Testis (tissue), 2 donors: ENCODE measurements at regions not wholly inside any gene's neighbourhood (a gene's known extent, or its start where the extent isn't known, plus 50 kb on each side); places are given as distances from the start of the nearest gene placed in this dataset.

Source experiments
- DNase-seq: peaks from one replicate; pipeline ENCODE4 v3.0.0-alpha.2; 2019
- H3K27ac ChIP-seq, 2 donors: fragments of 200-600 bp; sonication (generic); one replicate each; pipeline ENCODE4 v1.5.1; 2019
- H3K27me3 ChIP-seq: fragments of 200-600 bp; sonication (generic); one replicate; pipeline ENCODE4 v1.5.1; 2019
- H3K36me3 ChIP-seq: fragments of 200-600 bp; sonication (generic); one replicate; pipeline ENCODE4 v1.5.1; 2017; ENCODE audit warnings: low read depth; ENCODE audit errors: missing control alignments
- H3K4me1 ChIP-seq: fragments of 200-600 bp; sonication (generic); one replicate; pipeline ENCODE4 v1.5.1; 2019
- H3K4me3 ChIP-seq, 2 donors: fragments of 200-600 bp; sonication (generic); one replicate each; pipeline ENCODE4 v1.5.1; 2017 to 2019
- H3K9me3 ChIP-seq: fragments of 200-600 bp; sonication (generic); one replicate; pipeline ENCODE4 v1.5.1; 2017
- CTCF ChIP-seq, 3 experiments: fragments of 450-650 bp in 2 of 3; fragments of 200-600 bp in 1 of 3; sonication (generic) in 1 of 3; IDR thresholded peaks; one replicate each; pipeline ENCODE4 v1.5.1; 2016 to 2019; ENCODE audit warnings: antibody characterized with exemption in 3 of 3, mild to moderate bottlenecking in 2 of 3, moderate library complexity in 1 of 3
- POLR2A ChIP-seq: fragments of 450-650 bp; IDR thresholded peaks from one replicate; pipeline ENCODE4 v1.6.1; 2017; ENCODE audit warnings: antibody characterized with exemption, mild to moderate bottlenecking, moderate library complexity
- WGBS, 2 donors: methylation state at CpG; one replicate each; pipeline ENCODE4 v1.1.5; 2018; 5-methylcytosine and 5-hydroxymethylcytosine counted together
- intact Hi-C: fragments of 100-400 bp; cut with DNase I; formaldehyde crosslinking; loops from one replicate; pipeline ENCODE4 v1.15.1; 2023; ENCODE audit warnings: low total_unique reads

GRCh38 chr12:77736219-77736965 lies 94.3 kb upstream of the NAV3 start:
- no peak overlapping the region for H3K27ac ChIP-seq
- H3K4me3 ChIP-seq: no peak overlapping the region
- H3K4me1 ChIP-seq: no peaks in the 10 kb centered on the region
- intact Hi-C loops: no loop called here
- TF ChIP-seq CTCF (IDR thresholded peaks at IDR 0.05) (no peak), POLR2A (no peak)
- H3K36me3 ChIP-seq: no peaks in the 10 kb centered on the region
- WGBS, 2 donors: 91 to 97% methylated on average over 6 of the region's 6 CpGs
- DNase-seq: no peak
- no peaks in the 10 kb centered on the region for H3K9me3 ChIP-seq
- H3K27me3 ChIP-seq: no peaks in the 10 kb centered on the region

- no peak for DNase-seq
- no peak for TF ChIP-seq CTCF (IDR thresholded peaks at IDR 0.05)
- no peak for TF ChIP-seq POLR2A
- WGBS, 2 donors: 54 to 56% methylated on average over 4 of the region's 4 CpGs
- intact Hi-C loops: no loop called here
- H3K27ac ChIP-seq: no peak overlapping the region
- H3K27me3 ChIP-seq: no peaks in the 10 kb centered on the region
- H3K4me1 ChIP-seq: no peaks in the 10 kb centered on the region
- no peak overlapping the region for H3K4me3 ChIP-seq
- H3K9me3 ChIP-seq: no peaks in the 10 kb centered on the region
- no peaks in the 10 kb centered on the region for H3K36me3 ChIP-seq
Measured at GRCh38 chr12:77734214-77734883, 96.3 kb upstream of the NAV3 start.

DNA sequence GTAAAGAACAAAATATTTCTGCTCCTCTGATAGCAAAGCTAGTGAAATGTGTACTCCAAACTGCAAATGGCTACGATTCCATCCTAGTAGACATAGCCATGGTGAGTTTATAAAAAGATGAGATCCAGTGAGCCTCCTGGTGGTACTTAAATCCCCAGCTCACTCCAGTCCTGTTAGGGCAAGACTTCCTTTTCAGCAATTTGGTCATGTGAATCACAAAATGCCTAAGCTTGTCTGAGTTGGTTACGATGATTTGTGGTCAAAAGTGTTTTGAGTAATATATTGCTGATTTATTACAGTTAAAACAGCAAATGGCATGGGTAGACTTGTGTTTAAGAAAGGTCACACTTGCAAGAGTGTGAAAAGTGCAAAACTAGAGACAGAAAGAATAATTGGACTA lies 102.7 kb upstream of the NAV3 start:
- no peak for DNase-seq
- H3K4me1 ChIP-seq: no peaks in the 10 kb centered on the region
- WGBS, 2 donors: 79 to 86% methylated on average over 2 of the region's 2 CpGs
- H3K27ac ChIP-seq: no peak overlapping the region
- TF ChIP-seq CTCF (IDR thresholded peaks at IDR 0.05): no peak
- TF ChIP-seq POLR2A: no peak
- no peaks in the 10 kb centered on the region for H3K9me3 ChIP-seq
- no peak overlapping the region for H3K4me3 ChIP-seq
- intact Hi-C loops: loop anchor here (10.0 kb wide), 1 partner anchor 197 kb away; no protein-coding TSS in a partner anchor
- no peaks in the 10 kb centered on the region for H3K27me3 ChIP-seq
- H3K36me3 ChIP-seq: no peaks in the 10 kb centered on the region

DNA sequence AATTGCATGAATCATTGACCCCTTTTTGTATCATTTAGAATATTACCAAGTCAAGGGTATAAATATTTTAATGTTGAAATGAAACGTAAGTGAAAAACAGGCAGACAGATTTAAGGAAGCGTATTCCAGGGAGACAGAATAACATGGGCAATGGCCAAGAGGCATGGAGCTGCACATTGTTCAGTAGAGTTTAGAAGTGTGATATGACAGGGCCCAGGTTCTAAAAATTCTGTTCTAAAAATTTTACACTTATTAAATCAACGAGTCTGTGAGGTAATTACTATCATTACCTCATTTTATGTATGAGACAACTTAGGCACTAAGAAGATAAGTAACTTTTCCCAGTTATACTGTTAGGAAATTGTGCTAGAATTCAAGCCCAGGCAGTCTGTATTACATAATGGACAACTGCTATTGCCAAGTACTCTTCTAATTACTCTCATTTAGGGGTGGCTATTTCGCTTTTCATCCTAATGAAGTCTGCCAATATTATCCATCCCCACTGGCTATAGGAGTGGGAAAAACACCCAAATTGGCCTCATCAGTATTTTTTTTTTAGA lies 103.2 kb upstream of the NAV3 start:
- 68 to 72% methylated on average over 4 of the region's 4 CpGs for WGBS, 2 donors

More for the DNA sequence above, 103.2 kb upstream of the NAV3 start:
- no peaks in the 10 kb centered on the region for H3K27me3 ChIP-seq
- no peak overlapping the region for H3K27ac ChIP-seq
- no peaks in the 10 kb centered on the region for H3K9me3 ChIP-seq
- H3K4me3 ChIP-seq: no peak overlapping the region
- no peak for DNase-seq
- no peak for TF ChIP-seq CTCF (IDR thresholded peaks at IDR 0.05)
- TF ChIP-seq POLR2A: no peak
- no peaks in the 10 kb centered on the region for H3K4me1 ChIP-seq
- intact Hi-C loops: loop anchor here (10.0 kb wide), 1 partner anchor 197 kb away; no protein-coding TSS in a partner anchor
- no peaks in the 10 kb centered on the region for H3K36me3 ChIP-seq
